ENCODE measurements at regions not wholly inside any gene's neighbourhood (a gene's known extent, or its start where the extent isn't known, plus 50 kb on each side); places are given as distances from the start of the nearest gene placed in this dataset.

GRCh38 chr6:150539111-150539510 lies 60.6 kb upstream of the PLEKHG1 start:
- TF ChIP-seq CTCF (conservative IDR thresholded peaks at IDR 0.05 in 1 of 2, IDR thresholded peaks at IDR 0.05 in 1 of 2; ENCODE audit: low read depth in 1 of 2, low read length in 2 of 2) (no peak), EZH2 (IDR thresholded peaks at IDR 0.05; ENCODE audit: low read length, missing control alignments) (no peak)
